Neutrophil (primary cell): ENCODE measurements at regions not wholly inside any gene's neighbourhood (a gene's known extent, or its start where the extent isn't known, plus 50 kb on each side); places are given as distances from the start of the nearest gene placed in this dataset.

Experiments
- H3K27ac ChIP-seq: fragments of 200-600 bp; sonication (generic); 2 replicates; pipeline ENCODE4 v1.5.1; 2016; ENCODE audit warnings: mild to moderate bottlenecking, moderate library complexity
- H3K27me3 ChIP-seq: fragments of 200-600 bp; sonication (generic); 2 replicates; pipeline ENCODE4 v1.6.0; 2016; ENCODE audit warnings: mild to moderate bottlenecking
- H3K36me3 ChIP-seq: fragments of 200-600 bp; sonication (generic); 2 replicates; pipeline ENCODE4 v1.5.1; 2017
- H3K4me1 ChIP-seq, 2 experiments: fragments of 200-600 bp in 1 of 2; sonication (generic) in 1 of 2; 1 replicate in 1 of 2; 2 replicates in 1 of 2; pipeline versions ENCODE4 v1.5.1 to v1.6.1; 2013 to 2016; ENCODE audit warnings: low read depth in 1 of 2, low read length in 1 of 2, mild to moderate bottlenecking in 1 of 2, moderate library complexity in 1 of 2; ENCODE audit not compliant: control insufficient read depth in 1 of 2, insufficient read depth in 1 of 2
- H3K4me3 ChIP-seq, 2 experiments: fragments of 200-600 bp in 1 of 2; sonication (generic) in 1 of 2; 1 replicate in 1 of 2; 2 replicates in 1 of 2; pipeline ENCODE4 v1.5.1; 2013 to 2016; ENCODE audit warnings: low read depth in 1 of 2, low read length in 1 of 2, mild to moderate bottlenecking in 1 of 2, moderate library complexity in 1 of 2
- H3K9me3 ChIP-seq: fragments of 200-600 bp; sonication (generic); 2 replicates; pipeline ENCODE4 v1.5.1; 2016
- CTCF ChIP-seq: fragments of 200-600 bp; sonication (generic); IDR thresholded peaks from 2 replicates; pipeline ENCODE4 v1.5.1; 2016; ENCODE audit warnings: antibody characterized with exemption

GRCh38 chr2:5991305-5991968 lies 299.3 kb downstream of the SOX11 start:
- TF ChIP-seq CTCF, result no peak
- Histone ChIP-seq H3K9me3 (no peaks in the 10 kb centered on the region), H3K27me3 (no peaks in the 10 kb centered on the region), H3K4me3 (no peak overlapping the region), H3K4me1 (no peaks in the 10 kb centered on the region), H3K36me3 (no peaks in the 10 kb centered on the region), H3K27ac (no peak overlapping the region)

GRCh38 chr2:5995832-5996231 lies 303.6 kb downstream of the SOX11 start:
- no peak overlapping the region for H3K4me3 ChIP-seq
- H3K4me1 ChIP-seq, result no peaks in the 10 kb centered on the region
- H3K9me3 ChIP-seq, result no peaks in the 10 kb centered on the region
- no peaks in the 10 kb centered on the region for H3K27me3 ChIP-seq
- H3K27ac ChIP-seq, result no peak overlapping the region
- TF ChIP-seq CTCF, result no peak
- H3K36me3 ChIP-seq, result no peaks in the 10 kb centered on the region

GRCh38 chr2:6008186-6008585 lies 316.0 kb downstream of the SOX11 start:
- no peaks in the 10 kb centered on the region for H3K36me3 ChIP-seq
- TF ChIP-seq CTCF, result no peak
- no peak overlapping the region for H3K4me3 ChIP-seq
- H3K27me3 ChIP-seq, result no peaks in the 10 kb centered on the region
- H3K4me1 ChIP-seq, result no peaks in the 10 kb centered on the region
- H3K27ac ChIP-seq, result no peak overlapping the region
- H3K9me3 ChIP-seq, result no peaks in the 10 kb centered on the region

GRCh38 chr2:6008726-6009125 lies 316.5 kb downstream of the SOX11 start:
- TF ChIP-seq CTCF, result no peak
- no peaks in the 10 kb centered on the region for H3K27me3 ChIP-seq
- no peak overlapping the region for H3K4me3 ChIP-seq
- no peak overlapping the region for H3K27ac ChIP-seq
- no peaks in the 10 kb centered on the region for H3K4me1 ChIP-seq
- no peaks in the 10 kb centered on the region for H3K9me3 ChIP-seq
- H3K36me3 ChIP-seq, result no peaks in the 10 kb centered on the region

- Histone ChIP-seq H3K9me3 (no peaks in the 10 kb centered on the region), H3K27ac (no peak overlapping the region), H3K4me1 (no peaks in the 10 kb centered on the region), H3K27me3 (no peaks in the 10 kb centered on the region), H3K4me3 (no peak overlapping the region), H3K36me3 (no peaks in the 10 kb centered on the region)
- no peak for TF ChIP-seq CTCF
These were observed 318.0 kb downstream of the SOX11 start for GRCh38 chr2:6010163-6010562.
